ENCODE measurements at regions not wholly inside any gene's neighbourhood (a gene's known extent, or its start where the extent isn't known, plus 50 kb on each side); places are given as distances from the start of the nearest gene placed in this dataset.

- TF ChIP-seq EZH2 (IDR thresholded peaks at IDR 0.05) = no peak
- TF ChIP-seq POLR2AphosphoS5 (IDR thresholded peaks at IDR 0.05; ENCODE audit: borderline replicate concordance, low read depth, low read length) = no peak
Observed at GRCh38 chr18:51619283-51619682, 421.8 kb upstream of the MEX3C start.
